ENCODE measurements at regions not wholly inside any gene's neighbourhood (a gene's known extent, or its start where the extent isn't known, plus 50 kb on each side); places are given as distances from the start of the nearest gene placed in this dataset.

DNA sequence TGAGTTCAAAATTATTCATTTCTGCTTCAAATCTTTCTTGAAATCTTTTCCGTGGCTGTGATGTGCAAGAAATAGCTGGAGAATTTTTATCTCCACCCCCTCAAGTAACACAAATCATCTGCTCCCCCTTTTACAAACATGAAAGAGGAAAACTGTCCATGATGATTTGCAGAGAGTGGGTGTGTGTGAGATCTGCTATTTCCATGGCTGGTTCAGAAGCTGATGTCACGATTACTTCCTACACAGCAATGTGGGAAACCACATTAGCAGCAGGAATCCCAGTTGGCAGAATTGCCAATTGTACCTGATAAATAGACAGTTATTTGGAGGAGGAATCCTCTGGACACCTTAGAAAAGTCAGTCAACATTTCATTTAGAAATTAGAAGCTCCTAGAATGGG is 75.2 kb upstream of the GRM7 start:
- H3K4me1 ChIP-seq = no peaks in the 10 kb centered on the region
- no peak overlapping the region for H3K4me3 ChIP-seq
- no peak overlapping the region for H3K27ac ChIP-seq
- 2% methylated on average over 2 of the region's 2 CpGs for WGBS (ENCODE audit: missing lambda C conversion rate)
- no peak overlapping the region for H3K4me2 ChIP-seq
- ChIA-PET POLR2A (no interaction called here), CTCF (no interaction called here)
- no peak for TF ChIP-seq TFCP2L1 (CRISPR knock-in tag; IDR thresholded peaks at IDR 0.05)
- TF ChIP-seq NPAS2 (CRISPR knock-in tag; IDR thresholded peaks at IDR 0.05; ENCODE audit: borderline replicate concordance) = no peak
- no peak for TF ChIP-seq BHLHE40 (IDR thresholded peaks at IDR 0.05; ENCODE audit: low read depth, low read length)
- no peak for TF ChIP-seq NFE2L2 (conservative IDR thresholded peaks at IDR 0.05; ENCODE audit: low read length)
- no peak for TF ChIP-seq JUN (IDR thresholded peaks at IDR 0.05)
- no peak for TF ChIP-seq NR3C1 (IDR thresholded peaks at IDR 0.05)
- TF ChIP-seq ZC3H11A (IDR thresholded peaks at IDR 0.05) = no peak
- TF ChIP-seq CEBPB (IDR thresholded peaks at IDR 0.05) = no peak
- no peak for ATAC-seq
- FAIRE-seq = no peak
- no peak for DNase-seq (ENCODE audit: low read depth in 1 of 2, low spot score in 1 of 2)
- H3K9me3 ChIP-seq = no peaks in the 10 kb centered on the region

DNA sequence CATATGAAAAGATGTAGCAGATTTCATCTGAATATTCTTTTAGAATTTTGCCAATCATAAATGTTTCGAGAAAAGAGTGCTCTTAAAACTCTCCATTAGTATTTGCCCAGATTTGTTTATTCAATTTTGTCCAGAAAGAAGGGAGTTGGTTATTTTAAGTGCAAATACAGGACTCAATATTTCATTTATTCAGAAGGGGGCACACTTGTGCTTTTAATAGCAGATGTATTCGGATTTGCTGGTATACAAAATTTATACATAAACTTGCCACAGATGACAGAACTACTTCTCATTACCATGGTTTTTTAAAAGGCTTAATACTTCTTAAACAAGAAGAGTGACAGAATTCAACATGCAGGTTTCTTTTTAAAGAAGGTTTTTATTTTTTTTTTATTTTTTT is 69.8 kb upstream of the GRM7 start:
- no peak overlapping the region for H3K4me3 ChIP-seq
- no peaks in the 10 kb centered on the region for H3K9me3 ChIP-seq
- WGBS (ENCODE audit: missing lambda C conversion rate) = 2% methylated on average over 2 of the region's 2 CpGs
- H3K27ac ChIP-seq = no peak overlapping the region
- DNase-seq (ENCODE audit: low read depth in 1 of 2, low spot score in 1 of 2) = no peak
- TF ChIP-seq ZSCAN20 (CRISPR knock-in tag; IDR thresholded peaks at IDR 0.05) (no peak), RAD21 (conservative IDR thresholded peaks at IDR 0.05 in 1 of 2, IDR thresholded peaks at IDR 0.05 in 1 of 2) (0 out of 5 replicates have a peak, but pooled peaks of 1 of the 2 experiments have one; percentile 12), MYC (IDR thresholded peaks at IDR 0.05; ENCODE audit: borderline replicate concordance, low read length) (no peak), POLR2A (IDR thresholded peaks at IDR 0.05; ENCODE audit: low read length) (no peak)
- no peaks in the 10 kb centered on the region for H3K4me1 ChIP-seq
- H3K4me2 ChIP-seq = no peak overlapping the region
- POLR2A ChIA-PET = no interaction called here
- ATAC-seq = no peak
- CTCF ChIA-PET = no interaction called here
- FAIRE-seq = no peak

DNA sequence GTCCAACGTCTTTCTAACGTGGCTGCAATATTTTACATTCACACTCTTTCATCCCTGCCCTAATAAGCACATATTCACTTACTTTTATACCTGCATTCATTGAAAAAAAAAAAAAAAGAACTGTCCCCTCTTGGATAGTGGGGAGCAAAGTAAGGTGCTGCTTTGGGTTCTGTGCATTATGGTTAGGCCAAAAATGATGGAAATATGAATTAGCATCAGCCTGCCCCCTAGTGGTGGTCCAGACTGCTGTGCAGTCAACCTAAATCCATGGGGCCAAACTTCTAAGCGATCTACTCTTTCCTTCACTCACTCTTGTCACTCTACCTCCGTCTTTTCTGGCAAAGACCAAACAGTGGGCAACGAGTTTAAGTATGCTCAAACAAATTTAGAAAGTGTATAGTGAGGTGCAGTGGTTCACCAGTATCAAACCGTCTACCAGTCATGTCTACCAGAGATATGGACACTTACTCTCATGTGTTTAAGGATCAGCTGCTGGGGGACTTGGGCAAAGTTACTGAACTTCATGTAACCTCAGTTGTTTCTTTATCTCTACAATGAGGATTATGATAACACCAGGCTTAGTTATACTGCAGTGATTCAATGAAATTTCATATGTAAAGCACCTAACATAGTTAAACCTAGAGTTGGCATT is 61.5 kb upstream of the GRM7 start:
- peak; percentile 56 to 77; a peak in 3 of 6 replicates for ATAC-seq
- Histone ChIP-seq H3K4me2 (no peak overlapping the region), H3K4me1 (no peaks in the 10 kb centered on the region), H3K27ac (no peak overlapping the region), H3K9me3 (no peaks in the 10 kb centered on the region; the same call in 2 of the 3 replicates), H3K4me3 (no peak overlapping the region)
- POLR2A ChIA-PET = no interaction called here
- no peak for FAIRE-seq
- peak; percentile 2 to 41 for DNase-seq (ENCODE audit: low read depth in 1 of 2, low spot score in 1 of 2)
- CTCF ChIA-PET = interaction anchor here (0.7 kb wide), 1 partner anchor 37 kb away, joined by 3 read pairs; no protein-coding TSS in a partner anchor
- peak; percentile 46 to 62; a peak in 3 of 5 replicates for TF ChIP-seq RAD21 (conservative IDR thresholded peaks at IDR 0.05 in 1 of 2, IDR thresholded peaks at IDR 0.05 in 1 of 2)
- peak; percentile 50 for TF ChIP-seq SMC3 (IDR thresholded peaks at IDR 0.05)
- TF ChIP-seq, protein P1, sequence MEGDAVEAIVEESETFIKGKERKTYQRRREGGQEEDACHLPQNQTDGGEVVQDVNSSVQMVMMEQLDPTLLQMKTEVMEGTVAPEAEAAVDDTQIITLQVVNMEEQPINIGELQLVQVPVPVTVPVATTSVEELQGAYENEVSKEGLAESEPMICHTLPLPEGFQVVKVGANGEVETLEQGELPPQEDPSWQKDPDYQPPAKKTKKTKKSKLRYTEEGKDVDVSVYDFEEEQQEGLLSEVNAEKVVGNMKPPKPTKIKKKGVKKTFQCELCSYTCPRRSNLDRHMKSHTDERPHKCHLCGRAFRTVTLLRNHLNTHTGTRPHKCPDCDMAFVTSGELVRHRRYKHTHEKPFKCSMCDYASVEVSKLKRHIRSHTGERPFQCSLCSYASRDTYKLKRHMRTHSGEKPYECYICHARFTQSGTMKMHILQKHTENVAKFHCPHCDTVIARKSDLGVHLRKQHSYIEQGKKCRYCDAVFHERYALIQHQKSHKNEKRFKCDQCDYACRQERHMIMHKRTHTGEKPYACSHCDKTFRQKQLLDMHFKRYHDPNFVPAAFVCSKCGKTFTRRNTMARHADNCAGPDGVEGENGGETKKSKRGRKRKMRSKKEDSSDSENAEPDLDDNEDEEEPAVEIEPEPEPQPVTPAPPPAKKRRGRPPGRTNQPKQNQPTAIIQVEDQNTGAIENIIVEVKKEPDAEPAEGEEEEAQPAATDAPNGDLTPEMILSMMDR (IDR thresholded peaks at IDR 0.05) = peak; percentile 56
- no peak for TF ChIP-seq CBX2 (IDR thresholded peaks at IDR 0.05; ENCODE audit: borderline replicate concordance, low read depth)
- WGBS (ENCODE audit: missing lambda C conversion rate) = 7% methylated on average over 6 of the region's 6 CpGs

DNA sequence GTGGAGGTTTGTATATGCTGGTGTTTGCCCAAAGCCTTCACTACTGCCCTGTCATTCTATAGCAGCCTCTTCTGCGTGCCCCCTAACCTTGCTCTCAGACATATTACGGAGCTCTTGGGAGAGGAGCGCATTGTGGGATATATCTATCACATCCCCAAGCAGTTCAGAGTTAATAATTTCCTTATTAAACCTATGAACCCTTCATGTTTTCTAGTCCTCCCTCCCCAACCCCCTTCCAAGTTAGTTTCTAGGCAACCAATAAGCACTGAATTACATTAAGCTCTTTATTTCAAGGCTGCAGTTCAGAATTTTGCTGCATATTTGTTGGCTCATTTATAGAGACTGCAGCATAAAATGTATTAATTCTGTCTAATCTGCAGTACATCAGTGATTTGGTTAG is 57.3 kb upstream of the GRM7 start:
- no peak for ATAC-seq
- Histone ChIP-seq H3K4me2 (no peak overlapping the region), H3K9me3 (no peaks in the 10 kb centered on the region; the same call in 2 of the 3 replicates), H3K4me3 (no peak overlapping the region), H3K27ac (no peak overlapping the region), H3K4me1 (no peaks in the 10 kb centered on the region)
- TF ChIP-seq JUN (IDR thresholded peaks at IDR 0.05) (no peak), HOXB5 (CRISPR knock-in tag; IDR thresholded peaks at IDR 0.05) (no peak), FOXS1 (CRISPR knock-in tag; IDR thresholded peaks at IDR 0.05) (no peak)
- TF ChIP-seq, protein P2, sequence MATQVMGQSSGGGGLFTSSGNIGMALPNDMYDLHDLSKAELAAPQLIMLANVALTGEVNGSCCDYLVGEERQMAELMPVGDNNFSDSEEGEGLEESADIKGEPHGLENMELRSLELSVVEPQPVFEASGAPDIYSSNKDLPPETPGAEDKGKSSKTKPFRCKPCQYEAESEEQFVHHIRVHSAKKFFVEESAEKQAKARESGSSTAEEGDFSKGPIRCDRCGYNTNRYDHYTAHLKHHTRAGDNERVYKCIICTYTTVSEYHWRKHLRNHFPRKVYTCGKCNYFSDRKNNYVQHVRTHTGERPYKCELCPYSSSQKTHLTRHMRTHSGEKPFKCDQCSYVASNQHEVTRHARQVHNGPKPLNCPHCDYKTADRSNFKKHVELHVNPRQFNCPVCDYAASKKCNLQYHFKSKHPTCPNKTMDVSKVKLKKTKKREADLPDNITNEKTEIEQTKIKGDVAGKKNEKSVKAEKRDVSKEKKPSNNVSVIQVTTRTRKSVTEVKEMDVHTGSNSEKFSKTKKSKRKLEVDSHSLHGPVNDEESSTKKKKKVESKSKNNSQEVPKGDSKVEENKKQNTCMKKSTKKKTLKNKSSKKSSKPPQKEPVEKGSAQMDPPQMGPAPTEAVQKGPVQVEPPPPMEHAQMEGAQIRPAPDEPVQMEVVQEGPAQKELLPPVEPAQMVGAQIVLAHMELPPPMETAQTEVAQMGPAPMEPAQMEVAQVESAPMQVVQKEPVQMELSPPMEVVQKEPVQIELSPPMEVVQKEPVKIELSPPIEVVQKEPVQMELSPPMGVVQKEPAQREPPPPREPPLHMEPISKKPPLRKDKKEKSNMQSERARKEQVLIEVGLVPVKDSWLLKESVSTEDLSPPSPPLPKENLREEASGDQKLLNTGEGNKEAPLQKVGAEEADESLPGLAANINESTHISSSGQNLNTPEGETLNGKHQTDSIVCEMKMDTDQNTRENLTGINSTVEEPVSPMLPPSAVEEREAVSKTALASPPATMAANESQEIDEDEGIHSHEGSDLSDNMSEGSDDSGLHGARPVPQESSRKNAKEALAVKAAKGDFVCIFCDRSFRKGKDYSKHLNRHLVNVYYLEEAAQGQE (IDR thresholded peaks at IDR 0.05) = no peak
- ChIA-PET CTCF (interaction anchor here (0.6 to 0.8 kb wide), 3 partner anchors 33 to 70 kb away, joined by 3 read pairs; no protein-coding TSS in a partner anchor), POLR2A (no interaction called here)
- no peak for DNase-seq (ENCODE audit: low read depth in 1 of 2, low spot score in 1 of 2)
- 7% methylated on average over 3 of the region's 3 CpGs for WGBS (ENCODE audit: missing lambda C conversion rate)
- FAIRE-seq = no peak

Measured in A549 (cell line).